MM.1S (cell line): ENCODE measurements at regions not wholly inside any gene's neighbourhood (a gene's known extent, or its start where the extent isn't known, plus 50 kb on each side); places are given as distances from the start of the nearest gene placed in this dataset.
"Not testable (repeated sequence)": the region's sequence is repeated elsewhere in the genome, so short reads cannot be mapped to it uniquely, and the experiment has no call there.

Experiments used
- DNase-seq: peaks from one replicate; pipeline ENCODE4 v3.0.0-alpha.2; 2015
- H2AFZ ChIP-seq: fragments of 300-600 bp; sonication (generic); 2 replicates; pipeline ENCODE4 v1.6.0; 2016; ENCODE audit warnings: antibody characterized with exemption, low read length
- H3F3A ChIP-seq: fragments of 300-600 bp; sonication (generic); 2 replicates; pipeline ENCODE4 v1.6.1; 2016; ENCODE audit warnings: mild to moderate bottlenecking, antibody characterized with exemption, low read length, moderate library complexity, mixed read lengths; ENCODE audit not compliant: insufficient read depth
- H3K27ac ChIP-seq: fragments of 300-600 bp; sonication (generic); 2 replicates; pipeline ENCODE4 v1.5.1; 2016; ENCODE audit warnings: mild to moderate bottlenecking, low read length
- H3K27me3 ChIP-seq: fragments of 300-600 bp; sonication (generic); replicated peaks from 2 replicates; pipeline ENCODE4 v1.6.0; 2016; ENCODE audit warnings: low read length; ENCODE audit not compliant: insufficient read depth
- H3K36me3 ChIP-seq: fragments of 300-600 bp; sonication (generic); replicated peaks from 2 replicates; pipeline ENCODE4 v1.6.1; 2016; ENCODE audit warnings: mild to moderate bottlenecking, low read length, mixed read lengths; ENCODE audit not compliant: insufficient read depth
- H3K4me1 ChIP-seq: fragments of 300-600 bp; sonication (generic); 2 replicates; pipeline ENCODE4 v1.6.1; 2016; ENCODE audit warnings: low read length, mixed read lengths
- H3K4me2 ChIP-seq: fragments of 300-600 bp; sonication (generic); 2 replicates; pipeline ENCODE4 v1.6.0; 2016; ENCODE audit warnings: low read depth, low read length
- H3K4me3 ChIP-seq: fragments of 300-600 bp; sonication (generic); 2 replicates; pipeline ENCODE4 v1.5.1; 2016; ENCODE audit warnings: low read length, mixed read lengths
- H3K79me2 ChIP-seq: fragments of 300-600 bp; sonication (generic); 2 replicates; pipeline ENCODE4 v1.6.1; 2016; ENCODE audit warnings: mixed run types, low read length, mixed read lengths
- H3K9ac ChIP-seq: fragments of 300-600 bp; sonication (generic); 2 replicates; pipeline ENCODE4 v1.6.1; 2016; ENCODE audit warnings: low read length, mixed read lengths
- H3K9me2 ChIP-seq: fragments of 300-600 bp; sonication (generic); replicated peaks from 2 replicates; pipeline ENCODE4 v1.6.1; 2016; ENCODE audit warnings: mild to moderate bottlenecking, low read length, mixed read lengths; ENCODE audit not compliant: insufficient read depth
- H3K9me3 ChIP-seq: fragments of 300-600 bp; sonication (generic); replicated peaks from 2 replicates; pipeline ENCODE4 v1.6.1; 2016; ENCODE audit warnings: mild to moderate bottlenecking, low read length, mixed read lengths; ENCODE audit not compliant: insufficient read depth
- H4K20me1 ChIP-seq: fragments of 300-600 bp; sonication (generic); 2 replicates; pipeline ENCODE4 v1.6.1; 2016; ENCODE audit warnings: mild to moderate bottlenecking, low read length, moderate library complexity, mixed read lengths; ENCODE audit not compliant: insufficient read depth
- CTCF ChIP-seq: fragments of 300-600 bp; sonication (generic); IDR thresholded peaks from 2 replicates; pipeline ENCODE4 v1.5.1; 2016; ENCODE audit warnings: antibody characterized with exemption, low read length, mixed read lengths
- EZH2 ChIP-seq: fragments of 300-600 bp; sonication (generic); optimal IDR thresholded peaks from 2 replicates; pipeline ENCODE3; 2017; ENCODE audit warnings: low read depth, mild to moderate bottlenecking, antibody characterized with exemption, low read length, mixed read lengths
- EZH2phosphoT487 ChIP-seq: fragments of 300-600 bp; sonication (generic); IDR thresholded peaks from 2 replicates; pipeline ENCODE4 v1.6.1; 2018; ENCODE audit warnings: antibody characterized with exemption, low read length

DNA sequence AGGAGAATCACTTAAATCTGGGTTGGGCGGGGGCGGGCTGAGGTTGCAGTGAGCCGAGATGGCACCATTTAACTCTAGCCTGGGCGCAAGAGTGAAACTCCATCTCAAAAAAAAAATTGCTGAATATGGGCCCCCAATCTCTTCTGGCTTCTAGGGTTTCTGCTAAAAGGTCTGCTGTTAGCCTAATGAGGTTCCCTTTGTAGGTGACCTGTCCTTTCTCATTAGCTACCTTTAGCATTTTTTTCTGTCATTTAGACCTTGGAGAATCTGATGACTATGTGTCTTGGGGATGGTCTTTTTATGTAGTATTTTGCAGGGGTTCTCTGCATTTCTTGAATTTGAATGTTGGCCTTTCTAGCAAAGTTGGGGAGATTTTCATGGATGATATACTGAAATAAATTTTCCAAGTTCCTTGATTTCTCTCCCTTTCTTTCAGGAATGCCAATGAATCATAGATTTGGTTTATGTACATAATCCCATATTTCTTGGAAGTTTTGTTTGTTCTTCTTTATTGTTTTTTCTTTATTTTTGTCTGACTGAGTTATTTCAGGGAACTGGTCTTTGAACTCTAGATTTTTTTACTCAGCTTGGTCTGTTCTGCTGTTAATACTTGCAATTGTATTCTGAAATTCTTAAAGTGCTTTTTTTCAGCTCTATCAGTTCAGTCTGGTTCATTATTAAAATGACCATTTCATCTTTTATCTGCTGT, 181.5 kb downstream of the TTC6 start:
- Histone ChIP-seq H3K9ac (no peak overlapping the region), H3K27me3 (no peaks in the 10 kb centered on the region), H3K9me2 (no peaks in the 10 kb centered on the region), H3K4me3 (no peak overlapping the region), H3K36me3 (no peaks in the 10 kb centered on the region), H2AFZ (no peak overlapping the region), H3K4me2 (no peak overlapping the region), H4K20me1 (no peaks in the 10 kb centered on the region), H3F3A (no peaks in the 10 kb centered on the region), H3K79me2 (no peaks in the 10 kb centered on the region), H3K4me1 (no peaks in the 10 kb centered on the region), H3K9me3 (no peaks in the 10 kb centered on the region), H3K27ac (no peak overlapping the region)
- DNase-seq = no peak
- no peak for TF ChIP-seq EZH2phosphoT487
- TF ChIP-seq CTCF = no peak
- no peak for TF ChIP-seq EZH2

GRCh38 chr14:37778135-37778943, 182.9 kb downstream of the TTC6 start:
- TF ChIP-seq EZH2phosphoT487 (no peak), CTCF (no peak), EZH2 (no peak)
- DNase-seq = no peak
- Histone ChIP-seq H3K9me2 (no peaks in the 10 kb centered on the region), H3K79me2 (no peaks in the 10 kb centered on the region), H3K4me1 (no peaks in the 10 kb centered on the region), H3K9ac (no peak overlapping the region), H3K36me3 (no peaks in the 10 kb centered on the region), H3F3A (no peaks in the 10 kb centered on the region), H3K9me3 (no peaks in the 10 kb centered on the region), H3K27ac (no peak overlapping the region), H3K4me3 (no peak overlapping the region), H4K20me1 (no peaks in the 10 kb centered on the region), H3K4me2 (no peak overlapping the region), H2AFZ (no peak overlapping the region), H3K27me3 (no peaks in the 10 kb centered on the region)

DNA sequence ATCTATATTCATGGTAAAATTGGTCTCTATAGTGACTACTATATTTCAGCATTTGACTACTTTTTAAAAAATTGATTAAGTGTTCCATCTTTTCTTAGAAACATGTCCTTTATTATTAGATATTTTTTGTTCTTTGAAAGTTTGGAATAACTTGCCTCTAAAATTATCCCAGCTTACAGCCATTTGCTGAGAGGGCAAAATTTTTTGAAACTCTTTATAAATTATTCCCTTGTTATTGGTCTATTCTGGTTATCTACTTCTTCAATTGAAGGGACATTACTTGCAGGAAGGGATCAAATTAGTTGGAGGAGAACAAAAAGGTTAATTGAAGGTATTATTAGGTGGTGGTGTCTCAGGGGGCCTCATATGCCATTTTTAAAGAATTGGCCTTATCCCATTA, 184.1 kb downstream of the TTC6 start:
- no peaks in the 10 kb centered on the region for H3F3A ChIP-seq
- no peaks in the 10 kb centered on the region for H3K9me2 ChIP-seq
- H3K4me2 ChIP-seq = no peak overlapping the region
- no peaks in the 10 kb centered on the region for H4K20me1 ChIP-seq
- H3K36me3 ChIP-seq = no peaks in the 10 kb centered on the region
- H3K27ac ChIP-seq = no peak overlapping the region
- no peak overlapping the region for H3K9ac ChIP-seq
- no peaks in the 10 kb centered on the region for H3K4me1 ChIP-seq
- H2AFZ ChIP-seq = no peak overlapping the region
- no peaks in the 10 kb centered on the region for H3K27me3 ChIP-seq
- H3K9me3 ChIP-seq = no peaks in the 10 kb centered on the region
- no peak for DNase-seq
- H3K4me3 ChIP-seq = no peak overlapping the region
- no peak for TF ChIP-seq EZH2
- TF ChIP-seq CTCF = no peak
- TF ChIP-seq EZH2phosphoT487 = no peak
- H3K79me2 ChIP-seq = no peaks in the 10 kb centered on the region

DNA sequence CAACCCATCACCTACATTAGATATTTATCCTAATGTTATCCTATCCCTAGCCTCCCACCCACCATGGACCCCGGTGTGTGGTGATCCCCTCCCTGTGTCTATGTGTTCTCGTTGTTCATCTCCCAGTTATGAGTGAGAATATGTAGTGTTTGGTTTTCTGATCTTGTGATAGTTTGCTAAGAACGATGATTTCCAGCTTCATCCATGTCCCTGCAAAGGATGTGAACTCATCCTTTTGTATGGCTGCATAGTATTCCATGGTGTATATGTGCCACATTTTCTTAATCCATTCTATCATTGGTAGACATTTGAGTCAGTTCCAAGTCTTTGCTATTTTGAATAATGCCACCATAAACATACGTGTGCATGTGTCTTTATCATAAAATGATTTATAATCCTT, 185.3 kb downstream of the TTC6 start:
- H3F3A ChIP-seq, H3K27me3 ChIP-seq, H3K36me3 ChIP-seq, H3K9me3 ChIP-seq, H3K4me2 ChIP-seq, H3K79me2 ChIP-seq, H2AFZ ChIP-seq, H3K4me3 ChIP-seq, H3K4me1 ChIP-seq, DNase-seq, H4K20me1 ChIP-seq, H3K9me2 ChIP-seq, H3K27ac ChIP-seq, H3K9ac ChIP-seq: not testable (repeated sequence)

GRCh38 chr14:37784203-37784826, 188.9 kb downstream of the TTC6 start:
- H3K27ac ChIP-seq, H3K9me2 ChIP-seq, H3F3A ChIP-seq, H3K79me2 ChIP-seq, H3K4me1 ChIP-seq, H3K36me3 ChIP-seq, H2AFZ ChIP-seq, H3K9me3 ChIP-seq, H3K4me2 ChIP-seq, H3K4me3 ChIP-seq, H4K20me1 ChIP-seq, H3K27me3 ChIP-seq, H3K9ac ChIP-seq, DNase-seq: not testable (repeated sequence)
